GM18511 (cell line): ENCODE measurements at regions not wholly inside any gene's neighbourhood (a gene's known extent, or its start where the extent isn't known, plus 50 kb on each side); places are given as distances from the start of the nearest gene placed in this dataset.
"Not testable (repeated sequence)": the region's sequence is repeated elsewhere in the genome, so short reads cannot be mapped to it uniquely, and the experiment has no call there.

Source experiments
- ATAC-seq: cut with Tn5 transposase; IDR thresholded peaks from one replicate; pipeline ENCODE4 v1.9.1; 2021; ENCODE audit warnings: mild to moderate bottlenecking, moderate library complexity; ENCODE audit not compliant: unreplicated experiment

GRCh38 chr4:164058776-164059445, 564.4 kb downstream of the TMA16 start:
- ATAC-seq = no peak

GRCh38 chr4:164060456-164060855, 566.0 kb downstream of the TMA16 start:
- no peak for ATAC-seq

GRCh38 chr4:164068392-164068791, 573.9 kb downstream of the TMA16 start:
- no peak for ATAC-seq

GRCh38 chr4:164070625-164071024, 576.1 kb downstream of the TMA16 start:
- no peak for ATAC-seq

GRCh38 chr4:164081371-164081770, 586.9 kb downstream of the TMA16 start:
- ATAC-seq = no peak

- ATAC-seq = no peak
Measured at GRCh38 chr4:164081801-164082200, 587.3 kb downstream of the TMA16 start.

GRCh38 chr4:164087733-164088132, 593.2 kb downstream of the TMA16 start:
- ATAC-seq = no peak

GRCh38 chr4:164095313-164096110, 601.0 kb downstream of the TMA16 start:
- no peak for ATAC-seq

- no peak for ATAC-seq
Measured at GRCh38 chr4:164096766-164097518, 602.5 kb downstream of the TMA16 start.

- not testable (repeated sequence) for ATAC-seq
Measured at GRCh38 chr4:164100741-164101365, 606.4 kb downstream of the TMA16 start.

GRCh38 chr4:164108971-164109370, 614.5 kb downstream of the TMA16 start:
- ATAC-seq = no peak

GRCh38 chr4:164109503-164109902, 615.0 kb downstream of the TMA16 start:
- no peak for ATAC-seq

GRCh38 chr4:164115236-164115635, 620.7 kb downstream of the TMA16 start:
- ATAC-seq = no peak

- ATAC-seq = no peak
Measured at GRCh38 chr4:164116286-164116685, 621.8 kb downstream of the TMA16 start.

- no peak for ATAC-seq
Measured at GRCh38 chr4:164134388-164134787, 619.5 kb upstream of the SMIM31 start.

GRCh38 chr4:164136180-164136616, 617.7 kb upstream of the SMIM31 start:
- ATAC-seq = no peak

- ATAC-seq = no peak
Measured at GRCh38 chr4:164138521-164138920, 615.4 kb upstream of the SMIM31 start.

GRCh38 chr4:164139291-164139690, 614.6 kb upstream of the SMIM31 start:
- ATAC-seq = no peak

GRCh38 chr4:164141755-164142375, 612.1 kb upstream of the SMIM31 start:
- ATAC-seq = not testable (repeated sequence)

- ATAC-seq = no peak
Measured at GRCh38 chr4:164154416-164154815, 599.5 kb upstream of the SMIM31 start.

GRCh38 chr4:164169591-164169990, 584.3 kb upstream of the SMIM31 start:
- ATAC-seq = no peak
